ENCODE measurements at regions not wholly inside any gene's neighbourhood (a gene's known extent, or its start where the extent isn't known, plus 50 kb on each side); places are given as distances from the start of the nearest gene placed in this dataset.

GRCh38 chr4:133403913-133404312 is 254.8 kb downstream of the PCDH10 start:
- WGBS, 4 donors: 10 to 49% (median 26%) methylated on average over 2 of the region's 2 CpGs
- ATAC-seq (no peak), DNase-seq (no peak)
- no peak overlapping the region for H3K27ac ChIP-seq
- H3K36me3 ChIP-seq: no peaks in the 10 kb centered on the region
- H3K4me3 ChIP-seq: no peak overlapping the region
- no peaks in the 10 kb centered on the region for H3K4me1 ChIP-seq
- TF ChIP-seq POLR2A (IDR thresholded peaks at IDR 0.05): no peak
- no peaks in the 10 kb centered on the region for H3K27me3 ChIP-seq
- intact Hi-C loops (cut with DNase I): no loop called here
- no peaks in the 10 kb centered on the region for H3K9me3 ChIP-seq

GRCh38 chr4:133402616-133403015 is 253.5 kb downstream of the PCDH10 start:
- no peak for ATAC-seq
- Histone ChIP-seq H3K36me3 (no peaks in the 10 kb centered on the region), H3K4me1 (no peaks in the 10 kb centered on the region), H3K4me3 (no peak overlapping the region), H3K9me3 (no peaks in the 10 kb centered on the region), H3K27me3 (no peaks in the 10 kb centered on the region), H3K27ac (no peak overlapping the region)
- intact Hi-C loops (cut with DNase I): no loop called here
- WGBS, 4 donors: 33 to 58% (median 47%) methylated on average over 1 of the region's 1 CpG
- TF ChIP-seq CTCF (IDR thresholded peaks at IDR 0.05) (no peak), POLR2A (IDR thresholded peaks at IDR 0.05) (no peak)
- no peak for DNase-seq

GRCh38 chr4:133394971-133395627 is 246.0 kb downstream of the PCDH10 start:
- no peaks in the 10 kb centered on the region for H3K36me3 ChIP-seq
- DNase-seq (no peak), ATAC-seq (peak in 1 of 4 donors; percentile 18)
- H3K9me3 ChIP-seq: no peaks in the 10 kb centered on the region
- H3K27me3 ChIP-seq: no peaks in the 10 kb centered on the region
- H3K27ac ChIP-seq: no peak overlapping the region
- intact Hi-C loops (cut with DNase I): no loop called here
- TF ChIP-seq POLR2A (IDR thresholded peaks at IDR 0.05): no peak
- no peak for TF ChIP-seq CTCF (IDR thresholded peaks at IDR 0.05)
- 78 to 81% (median 79%) methylated on average over 5 to 7 of the region's 7 CpGs for WGBS, 4 donors
- no peaks in the 10 kb centered on the region for H3K4me1 ChIP-seq
- H3K4me3 ChIP-seq: no peak overlapping the region

- no peak overlapping the region for H3K4me3 ChIP-seq
- H3K4me1 ChIP-seq: no peaks in the 10 kb centered on the region
- no peaks in the 10 kb centered on the region for H3K27me3 ChIP-seq
- DNase-seq (no peak), ATAC-seq (no peak)
- intact Hi-C loops (cut with DNase I): no loop called here
- 82 to 99% (median 89%) methylated on average over 4 of the region's 4 CpGs for WGBS, 4 donors
- H3K27ac ChIP-seq: no peak overlapping the region
- no peaks in the 10 kb centered on the region for H3K9me3 ChIP-seq
- TF ChIP-seq POLR2A (IDR thresholded peaks at IDR 0.05) (no peak), CTCF (IDR thresholded peaks at IDR 0.05) (no peak)
- no peaks in the 10 kb centered on the region for H3K36me3 ChIP-seq
Measured at GRCh38 chr4:133390198-133390855, 241.2 kb downstream of the PCDH10 start.
